B cell (primary cell): ENCODE measurements at regions not wholly inside any gene's neighbourhood (a gene's known extent, or its start where the extent isn't known, plus 50 kb on each side); places are given as distances from the start of the nearest gene placed in this dataset.

Experiments used
- ATAC-seq: fragments of 200-7000 bp; cut with Tn5 transposase; one replicate; pipeline ENCODE4 v1.10.0; 2021; ENCODE audit warnings: low read depth, mild to moderate bottlenecking, moderate number of reproducible peaks, moderate library complexity
- CTCF ChIA-PET: fragments of 350-600 bp; sonication (Branson Sonifier 250); formaldehyde crosslinking; loops from one replicate; lab custom pipeline; 2021; ENCODE audit warnings: antibody characterized with exemption, inconsistent platforms; lab: Charles Lee
- POLR2A ChIA-PET: fragments of 350-600 bp; sonication (Branson Sonifier 250); formaldehyde crosslinking; loops from one replicate; lab custom pipeline; 2021; ENCODE audit warnings: antibody characterized with exemption; lab: Charles Lee
- DNase-seq: peaks from one replicate; pipeline ENCODE4 v3.0.0; 2013
- H2AFZ ChIP-seq: 2 replicates; pipeline ENCODE4 v1.6.1; 2012; ENCODE audit warnings: mild to moderate bottlenecking, low read depth, low read length; ENCODE audit not compliant: insufficient read depth, poor library complexity, severe bottlenecking
- H3K27ac ChIP-seq, 2 donors: 1 replicate in 1 of 2; 2 replicates in 1 of 2; pipeline ENCODE4 v1.5.1; 2012 to 2013; ENCODE audit warnings: low read length in 2 of 2, mild to moderate bottlenecking in 2 of 2, moderate library complexity in 1 of 2
- H3K27me3 ChIP-seq, 4 experiments: fragments of 200-600 bp in 1 of 4; sonication (generic) in 1 of 4; replicated peaks in 1 of 4; 1 replicate in 2 of 4; 2 replicates in 2 of 4; pipeline versions ENCODE4 v1.6.1 to v1.7.0; 2013 to 2016; ENCODE audit warnings: low read length in 3 of 4, mild to moderate bottlenecking in 2 of 4, mixed read lengths in 1 of 4, moderate library complexity in 1 of 4; ENCODE audit not compliant: insufficient read depth in 4 of 4, control insufficient read depth in 3 of 4; ENCODE audit errors: control extremely low read depth in 1 of 4
- H3K36me3 ChIP-seq, 2 experiments: replicated peaks in 1 of 2; 1 replicate in 1 of 2; 2 replicates in 1 of 2; pipeline versions ENCODE4 v1.6.1 to v1.7.1; 2013; ENCODE audit warnings: low read length in 1 of 2; ENCODE audit not compliant: insufficient read depth in 2 of 2, control insufficient read depth in 1 of 2; ENCODE audit errors: control extremely low read depth in 1 of 2, extremely low read depth in 1 of 2
- H3K4me1 ChIP-seq, 2 donors: fragments of 200-600 bp in 1 of 2; sonication (generic) in 1 of 2; 1 replicate in 1 of 2; 2 replicates in 1 of 2; pipeline versions ENCODE4 v1.5.1 to v1.6.1; 2013 to 2017; ENCODE audit warnings: low read length in 2 of 2; ENCODE audit not compliant: control insufficient read depth in 2 of 2, insufficient read depth in 2 of 2
- H3K4me2 ChIP-seq: replicated peaks from 2 replicates; pipeline ENCODE3; 2012; ENCODE audit warnings: mild to moderate bottlenecking, low read depth, low read length; ENCODE audit not compliant: poor library complexity, severe bottlenecking
- H3K4me3 ChIP-seq, 5 experiments: fragments of 200-600 bp in 1 of 5; sonication (generic) in 1 of 5; 1 replicate in 3 of 5; 2 replicates in 2 of 5; pipeline versions ENCODE4 v1.5.1 to v1.7.0; 2011 to 2016; ENCODE audit warnings: low read length in 4 of 5, mild to moderate bottlenecking in 4 of 5, low read depth in 2 of 5, control low read depth in 1 of 5, moderate library complexity in 1 of 5; ENCODE audit not compliant: insufficient read depth in 1 of 5; ENCODE audit errors: control extremely low read depth in 1 of 5, extremely low read depth in 1 of 5
- H3K79me2 ChIP-seq: fragments of 200-600 bp; sonication (generic); one replicate; pipeline ENCODE4 v1.6.0; 2016; ENCODE audit warnings: low read length; ENCODE audit not compliant: control insufficient read depth, insufficient read depth
- H3K9ac ChIP-seq: fragments of 200-600 bp; sonication (generic); 2 replicates; pipeline ENCODE4 v1.6.1; 2017; ENCODE audit warnings: mild to moderate bottlenecking, low read length, moderate library complexity
- H3K9me3 ChIP-seq, 3 donors: one replicate each; pipeline versions ENCODE4 v1.6.1 to v1.7.1; 2013; ENCODE audit warnings: low read length in 2 of 3; ENCODE audit not compliant: control insufficient read depth in 2 of 3, insufficient read depth in 1 of 3; ENCODE audit errors: control extremely low read depth in 1 of 3
- H4K20me1 ChIP-seq: 2 replicates; pipeline ENCODE4 v1.6.0; 2012; ENCODE audit warnings: mild to moderate bottlenecking, low read length; ENCODE audit not compliant: insufficient read depth, control insufficient read depth, poor library complexity, severe bottlenecking
- H3K27ac Mint-ChIP-seq: one replicate; pipeline ENCODE4 v1.8.0; 2021; ENCODE audit warnings: mixed read lengths
- H3K27me3 Mint-ChIP-seq: one replicate; pipeline ENCODE4 v1.8.0; 2021; ENCODE audit warnings: mixed read lengths
- H3K4me1 Mint-ChIP-seq: one replicate; pipeline ENCODE4 v1.8.0; 2021; ENCODE audit warnings: mixed read lengths
- H3K4me3 Mint-ChIP-seq: one replicate; pipeline ENCODE4 v1.8.0; 2021; ENCODE audit warnings: mixed read lengths
- H3K9me3 Mint-ChIP-seq: one replicate; pipeline ENCODE4 v1.8.0; 2022; ENCODE audit warnings: mixed read lengths; ENCODE audit not compliant: insufficient read depth
- CTCF ChIP-seq: fragments of 200-600 bp; IDR thresholded peaks from one replicate; pipeline ENCODE4 v1.8.0; 2022; ENCODE audit warnings: antibody characterized with exemption, mild to moderate bottlenecking
- EZH2 ChIP-seq: IDR thresholded peaks from 2 replicates; pipeline ENCODE4 v1.6.1; 2012; ENCODE audit warnings: borderline replicate concordance, low read depth, mild to moderate bottlenecking, moderate library complexity, low read length; ENCODE audit not compliant: insufficient read depth, poor library complexity, severe bottlenecking
- WGBS: methylation state at CpG from one replicate; pipeline ENCODE4 v1.1.5; 2013; ENCODE audit warnings: missing lambda C conversion rate; ENCODE audit not compliant: insufficient coverage; 5-methylcytosine and 5-hydroxymethylcytosine counted together
- intact Hi-C: fragments of 100-400 bp; cut with micrococcal nuclease; formaldehyde crosslinking; loops from one replicate; pipeline ENCODE4 v1.10.0; 2022

GRCh38 chr20:50415021-50415515 lies 95.1 kb upstream of the PTPN1 start:
- WGBS = 79% methylated on average over 2 of the region's 5 CpGs
- Histone ChIP-seq H3K9ac (no peak overlapping the region), H3K4me2 (no peak overlapping the region), H3K4me1 (no peaks in the 10 kb centered on the region), H3K4me3 (no peak overlapping the region), H3K27ac (no peak overlapping the region), H3K9me3 (peaks cover 0 to 12% (median 0%) of the 10 kb centered on the region in 3 donors), H3K36me3 (no peaks in the 10 kb centered on the region), H3K27me3 (peaks cover 0 to 3% (median under 1%) of the 10 kb centered on the region in 4 experiments), H4K20me1 (no peaks in the 10 kb centered on the region), H3K79me2 (no peaks in the 10 kb centered on the region), H2AFZ (no peak overlapping the region)
- H3K27ac Mint-ChIP-seq = no peak overlapping the region
- H3K4me3 Mint-ChIP-seq = no peak overlapping the region
- ATAC-seq (no peak), DNase-seq (no peak)
- H3K4me1 Mint-ChIP-seq = no peaks in the 10 kb centered on the region
- intact Hi-C loops = no loop called here
- POLR2A ChIA-PET = no interaction called here
- CTCF ChIA-PET = no interaction called here
- no peak for TF ChIP-seq EZH2
- no peak for TF ChIP-seq CTCF
- H3K9me3 Mint-ChIP-seq = no peaks in the 10 kb centered on the region
- peaks cover 23% of the 10 kb centered on the region for H3K27me3 Mint-ChIP-seq

GRCh38 chr20:50415516-50416268 lies 94.5 kb upstream of the PTPN1 start:
- no peaks in the 10 kb centered on the region for H3K9me3 Mint-ChIP-seq
- H3K27me3 ChIP-seq = peaks cover 0 to 3% (median 2%) of the 10 kb centered on the region in 4 experiments
- H3K79me2 ChIP-seq = no peaks in the 10 kb centered on the region
- peaks cover 21% of the 10 kb centered on the region for H3K27me3 Mint-ChIP-seq
- intact Hi-C loops = no loop called here
- H3K4me3 Mint-ChIP-seq = no peak overlapping the region
- no peaks in the 10 kb centered on the region for H3K4me1 Mint-ChIP-seq
- no peak for TF ChIP-seq EZH2
- no peak for TF ChIP-seq CTCF
- CTCF ChIA-PET = no interaction called here
- no peaks in the 10 kb centered on the region for H3K36me3 ChIP-seq
- H4K20me1 ChIP-seq = no peaks in the 10 kb centered on the region
- no peaks in the 10 kb centered on the region for H3K4me1 ChIP-seq
- no peak overlapping the region for H3K4me3 ChIP-seq
- H2AFZ ChIP-seq = no peak overlapping the region
- no peak overlapping the region for H3K27ac Mint-ChIP-seq
- no peak overlapping the region for H3K9ac ChIP-seq
- no peak overlapping the region for H3K27ac ChIP-seq
- DNase-seq (no peak), ATAC-seq (no peak)
- peaks cover 0 to 9% (median 0%) of the 10 kb centered on the region in 3 donors for H3K9me3 ChIP-seq
- POLR2A ChIA-PET = no interaction called here
- 92% methylated on average over 25 of the region's 25 CpGs for WGBS
- H3K4me2 ChIP-seq = no peak overlapping the region
